ENCODE measurements at regions not wholly inside any gene's neighbourhood (a gene's known extent, or its start where the extent isn't known, plus 50 kb on each side); places are given as distances from the start of the nearest gene placed in this dataset.

DNA sequence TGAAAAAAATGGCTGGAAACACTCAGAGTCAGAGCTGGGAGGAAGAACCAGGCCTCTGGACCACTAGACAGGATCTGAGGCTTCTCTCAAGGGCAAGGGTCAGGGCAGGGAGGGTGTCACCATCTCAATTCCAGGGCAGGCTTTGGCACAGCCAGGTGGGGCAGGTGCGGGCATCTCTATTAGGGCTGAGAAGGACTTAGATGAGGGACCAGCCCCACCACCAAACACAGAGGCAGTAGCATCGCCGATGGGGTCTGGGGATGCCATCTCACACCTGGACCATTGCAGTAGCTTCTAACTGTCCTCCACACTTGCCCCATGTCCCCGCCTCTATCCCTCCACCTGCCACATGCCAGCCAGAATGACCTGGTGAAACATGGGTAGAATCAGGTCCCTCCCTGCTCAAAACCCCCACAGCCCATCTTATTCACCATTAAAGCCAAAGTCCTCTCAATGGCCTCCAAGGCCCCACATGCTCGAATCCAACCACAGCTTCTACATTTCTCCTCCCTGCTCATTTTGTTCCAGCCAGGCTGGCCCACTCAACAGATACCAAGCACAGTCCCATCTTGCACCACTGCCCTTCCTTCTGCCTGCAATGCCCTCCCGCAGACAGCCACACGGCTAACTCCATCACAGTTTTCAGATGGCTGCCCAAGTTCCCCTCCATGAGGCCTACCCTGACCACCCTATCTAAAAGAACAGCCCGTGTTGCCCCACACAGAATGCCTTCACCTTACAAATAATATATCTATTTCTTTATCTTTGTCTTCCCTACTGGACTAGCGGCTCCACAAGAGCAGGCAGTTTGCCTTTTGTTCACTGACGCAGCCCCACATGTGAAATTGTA, 177.4 kb downstream of the SMAD2 start:
- DNase-seq (no peak), FAIRE-seq (no peak), ATAC-seq (no peak)
- no peaks in the 10 kb centered on the region for H3K4me1 ChIP-seq
- H3K4me3 ChIP-seq, result no peak overlapping the region
- 86 to 90% methylated on average over 10 of the region's 10 CpGs for WGBS, 2 donors
- no peaks in the 10 kb centered on the region for H3K9me3 ChIP-seq
- H3K36me3 ChIP-seq, result no peaks in the 10 kb centered on the region
- intact Hi-C loops (cut with DNase I), result loop anchor here in 1 of 3 donors (10.0 kb wide), 1 partner anchor 658 kb away; no protein-coding TSS in a partner anchor
- TF ChIP-seq, protein P1, sequence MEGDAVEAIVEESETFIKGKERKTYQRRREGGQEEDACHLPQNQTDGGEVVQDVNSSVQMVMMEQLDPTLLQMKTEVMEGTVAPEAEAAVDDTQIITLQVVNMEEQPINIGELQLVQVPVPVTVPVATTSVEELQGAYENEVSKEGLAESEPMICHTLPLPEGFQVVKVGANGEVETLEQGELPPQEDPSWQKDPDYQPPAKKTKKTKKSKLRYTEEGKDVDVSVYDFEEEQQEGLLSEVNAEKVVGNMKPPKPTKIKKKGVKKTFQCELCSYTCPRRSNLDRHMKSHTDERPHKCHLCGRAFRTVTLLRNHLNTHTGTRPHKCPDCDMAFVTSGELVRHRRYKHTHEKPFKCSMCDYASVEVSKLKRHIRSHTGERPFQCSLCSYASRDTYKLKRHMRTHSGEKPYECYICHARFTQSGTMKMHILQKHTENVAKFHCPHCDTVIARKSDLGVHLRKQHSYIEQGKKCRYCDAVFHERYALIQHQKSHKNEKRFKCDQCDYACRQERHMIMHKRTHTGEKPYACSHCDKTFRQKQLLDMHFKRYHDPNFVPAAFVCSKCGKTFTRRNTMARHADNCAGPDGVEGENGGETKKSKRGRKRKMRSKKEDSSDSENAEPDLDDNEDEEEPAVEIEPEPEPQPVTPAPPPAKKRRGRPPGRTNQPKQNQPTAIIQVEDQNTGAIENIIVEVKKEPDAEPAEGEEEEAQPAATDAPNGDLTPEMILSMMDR (IDR thresholded peaks at IDR 0.05), result no peak
- no peak overlapping the region for H3K27ac ChIP-seq
- H3K27me3 ChIP-seq, result peaks cover 0 to 10% (median 0%) of the 10 kb centered on the region in 4 donors

DNA sequence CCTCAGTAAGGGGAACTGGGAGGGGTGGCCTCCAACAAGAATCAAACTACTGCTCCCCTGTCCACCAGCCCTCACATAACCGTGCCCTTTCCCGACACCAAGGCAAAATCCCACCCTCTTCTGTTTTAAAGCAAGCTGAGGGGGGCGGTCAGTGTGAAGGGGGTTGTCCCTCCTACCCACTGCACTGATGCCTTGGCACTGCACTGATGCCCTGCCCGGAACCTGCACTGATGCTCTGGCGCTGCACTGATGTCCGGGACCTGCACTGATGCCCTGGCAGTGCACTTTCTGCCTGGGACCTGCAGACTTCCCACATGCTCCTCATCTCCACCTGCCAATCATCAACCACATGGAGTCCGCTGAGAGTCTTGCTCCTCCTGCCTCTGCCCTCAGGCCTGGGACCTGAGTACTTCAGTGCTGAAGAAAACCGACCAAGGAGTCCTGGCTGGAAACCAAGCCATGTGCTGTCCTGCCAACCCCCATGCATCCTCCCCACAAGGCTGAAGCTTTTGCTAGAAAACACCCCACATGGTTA, 179.5 kb downstream of the SMAD2 start:
- no peaks in the 10 kb centered on the region for H3K9me3 ChIP-seq
- no peak for ATAC-seq
- H3K27ac ChIP-seq, result no peak overlapping the region
- DNase-seq, result peak in 1 of 6 donors; percentile 60
- intact Hi-C loops (cut with DNase I), result loop anchor here in 1 of 3 donors (10.0 kb wide), 1 partner anchor 656 kb away; no protein-coding TSS in a partner anchor
- TF ChIP-seq, protein P1 (IDR thresholded peaks at IDR 0.05), result no peak
- no peak overlapping the region for H3K4me3 ChIP-seq
- H3K36me3 ChIP-seq, result no peaks in the 10 kb centered on the region
- no peak for FAIRE-seq
- no peaks in the 10 kb centered on the region for H3K4me1 ChIP-seq
- H3K27me3 ChIP-seq, result peaks cover 0 to 10% (median 0%) of the 10 kb centered on the region in 4 donors
- WGBS, 2 donors, result 68 to 78% methylated on average over 8 of the region's 8 CpGs

DNA sequence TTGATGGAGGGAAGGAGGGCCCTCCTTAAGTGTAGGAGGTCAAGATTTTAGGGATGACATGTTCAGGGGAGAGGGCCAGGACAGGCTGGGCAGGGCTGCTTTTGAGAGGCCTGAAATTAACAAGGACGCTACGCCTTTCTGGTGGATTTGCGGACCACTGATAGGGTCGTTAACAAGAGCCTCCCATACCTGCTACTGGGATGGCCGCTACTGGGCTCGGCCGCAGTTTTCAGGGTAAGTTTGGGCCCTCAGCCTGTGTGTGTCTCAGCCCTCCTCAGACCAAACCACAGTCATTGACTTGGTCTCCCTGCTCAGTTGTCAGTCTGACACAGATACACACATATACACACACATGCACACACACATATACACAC, 180.9 kb downstream of the SMAD2 start:
- Histone ChIP-seq H3K27ac (no peak overlapping the region), H3K4me3 (no peak overlapping the region), H3K9me3 (no peaks in the 10 kb centered on the region), H3K36me3 (no peaks in the 10 kb centered on the region), H3K27me3 (peaks cover 0 to 10% (median 0%) of the 10 kb centered on the region in 4 donors), H3K4me1 (no peaks in the 10 kb centered on the region)
- FAIRE-seq, result no peak
- ATAC-seq, result peak in 1 of 4 donors; percentile 22
- WGBS, 2 donors, result 73 to 81% methylated on average over 7 of the region's 7 CpGs
- TF ChIP-seq, protein P1 (IDR thresholded peaks at IDR 0.05), result no peak
- DNase-seq, result no peak
- intact Hi-C loops (cut with DNase I), result loop anchor here in 2 of 3 donors (5.0 to 10.0 kb wide), 3 partner anchors 355 to 537 kb away; no protein-coding TSS in a partner anchor

DNA sequence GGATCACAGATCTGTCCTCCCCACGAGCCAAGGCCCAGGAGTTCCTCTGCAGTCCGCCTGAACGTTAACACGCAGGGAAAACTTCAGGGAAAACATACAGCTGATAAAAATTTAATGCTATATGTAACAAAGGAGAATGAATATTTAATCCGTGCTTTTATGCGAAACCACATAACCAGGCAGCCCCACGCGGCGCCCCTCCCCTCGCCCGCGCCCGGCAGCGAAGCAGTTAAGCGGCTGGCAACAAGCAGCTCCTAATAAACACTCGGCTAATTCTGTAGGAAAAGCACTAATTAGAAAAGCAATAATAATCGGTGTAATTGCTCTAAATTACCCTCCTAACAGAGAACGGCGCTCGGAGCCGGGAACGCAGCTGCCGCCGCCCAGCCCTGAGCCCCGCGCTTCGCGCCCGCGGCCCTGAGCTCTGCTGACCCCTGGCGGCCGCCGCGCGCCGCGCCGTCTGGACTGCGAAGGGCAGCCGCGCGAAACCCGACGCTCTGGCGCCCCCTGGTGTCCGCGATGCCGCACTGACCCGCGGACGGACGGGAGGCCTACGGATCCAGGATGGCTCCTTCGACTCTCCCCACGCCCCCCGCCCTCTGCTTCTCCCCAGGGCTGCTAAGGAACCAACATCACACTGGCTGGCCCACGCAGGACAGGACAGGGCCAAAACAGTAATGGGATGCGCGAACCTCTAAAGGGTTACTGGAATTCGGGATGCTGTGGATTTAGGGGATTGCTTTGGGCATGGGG, 181.4 kb downstream of the SMAD2 start:
- H3K4me1 ChIP-seq, result no peaks in the 10 kb centered on the region
- DNase-seq, result peak; percentile 59 to 98 (median 84)
- H3K36me3 ChIP-seq, result no peaks in the 10 kb centered on the region
- intact Hi-C loops (cut with DNase I), result loop anchor here in 2 of 3 donors (5.0 to 10.0 kb wide), 3 partner anchors 354 to 537 kb away; no protein-coding TSS in a partner anchor
- no peak for FAIRE-seq
- TF ChIP-seq, protein P1 (IDR thresholded peaks at IDR 0.05), result peak; percentile 100
- WGBS, 2 donors, result 6 to 8% methylated on average over 60 of the region's 60 CpGs
- peak; percentile 97 to 100 (median 99) for ATAC-seq
- peaks cover 0 to 10% (median 0%) of the 10 kb centered on the region in 4 donors for H3K27me3 ChIP-seq
- no peaks in the 10 kb centered on the region for H3K9me3 ChIP-seq
- H3K27ac ChIP-seq, result no peak overlapping the region
- H3K4me3 ChIP-seq, result peak overlapping the region in 1 of 4 donors; percentile 34
